ENCODE measurements at regions not wholly inside any gene's neighbourhood (a gene's known extent, or its start where the extent isn't known, plus 50 kb on each side); places are given as distances from the start of the nearest gene placed in this dataset.

DNA sequence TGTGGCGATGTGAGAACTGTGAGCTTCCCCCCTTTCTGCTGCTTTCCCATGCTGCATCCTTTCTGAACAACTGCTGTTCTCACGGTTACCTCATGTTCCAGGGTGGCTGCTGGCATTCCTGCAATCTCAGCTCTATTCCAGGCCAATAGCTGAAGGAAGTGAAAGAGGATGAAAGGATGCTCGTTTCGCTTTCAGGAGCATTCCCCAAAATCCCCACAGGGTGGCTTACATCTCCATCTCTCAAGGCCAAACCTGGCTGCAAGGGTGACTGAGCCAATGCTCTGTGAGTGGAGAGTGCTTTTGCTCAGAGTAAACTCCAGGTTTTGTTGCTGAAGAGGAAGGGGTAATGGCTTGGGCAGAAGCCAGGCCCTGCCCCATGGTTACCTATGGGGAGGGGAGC, 848.2 kb downstream of the BRD1 start:
- no peak for DNase-seq

- DNase-seq, result no peak
Measured at GRCh38 chr22:48976556-48977535, 850.8 kb downstream of the BRD1 start.

- no peak for DNase-seq
Measured at GRCh38 chr22:48975886-48976285, 851.8 kb downstream of the BRD1 start.

- DNase-seq, result no peak
Measured at GRCh38 chr22:48975316-48975741, 852.3 kb downstream of the BRD1 start.

DNA sequence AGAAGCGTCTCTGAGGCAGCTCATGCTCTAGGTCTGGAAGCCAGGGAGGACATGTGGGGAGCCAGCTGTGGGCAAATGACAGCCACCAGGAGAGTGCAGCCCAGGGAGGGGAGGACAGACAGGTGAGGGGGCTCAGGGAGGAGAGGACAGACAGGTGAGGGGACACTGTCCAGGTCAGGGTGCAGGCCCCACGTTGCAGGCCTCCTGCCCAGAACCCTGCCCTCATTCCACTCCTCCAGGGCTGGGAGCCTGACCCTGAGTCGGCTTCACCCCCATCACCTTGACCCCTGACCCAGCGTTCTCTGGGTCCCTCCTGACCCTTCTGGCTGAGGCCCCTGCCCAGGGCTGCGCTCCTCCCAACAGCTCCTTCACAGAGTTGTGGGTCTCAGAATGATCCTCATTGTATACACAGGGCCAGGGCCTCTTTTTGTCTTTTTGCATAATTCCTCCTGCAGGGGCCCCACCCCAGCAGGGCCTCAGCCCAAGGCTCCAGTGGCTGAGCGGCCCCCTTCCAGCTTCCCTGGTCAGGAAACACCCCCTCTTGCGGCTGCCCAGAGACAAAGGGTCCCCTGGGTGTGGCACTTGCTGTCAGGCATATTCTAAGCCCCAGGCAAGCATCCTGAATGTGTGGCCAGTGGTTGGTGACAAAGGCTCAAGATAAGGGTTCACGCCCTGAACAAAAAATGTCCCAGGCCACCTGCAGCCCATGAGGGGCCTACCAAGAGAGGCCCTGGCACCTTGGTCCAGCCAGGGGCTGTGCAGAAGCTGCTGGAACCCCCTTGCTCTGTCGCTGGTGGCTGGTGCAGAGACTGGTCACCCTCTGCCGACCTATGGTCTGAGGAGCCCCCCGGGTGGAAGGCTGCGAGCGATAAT, 853.0 kb downstream of the BRD1 start:
- DNase-seq, result no peak

DNA sequence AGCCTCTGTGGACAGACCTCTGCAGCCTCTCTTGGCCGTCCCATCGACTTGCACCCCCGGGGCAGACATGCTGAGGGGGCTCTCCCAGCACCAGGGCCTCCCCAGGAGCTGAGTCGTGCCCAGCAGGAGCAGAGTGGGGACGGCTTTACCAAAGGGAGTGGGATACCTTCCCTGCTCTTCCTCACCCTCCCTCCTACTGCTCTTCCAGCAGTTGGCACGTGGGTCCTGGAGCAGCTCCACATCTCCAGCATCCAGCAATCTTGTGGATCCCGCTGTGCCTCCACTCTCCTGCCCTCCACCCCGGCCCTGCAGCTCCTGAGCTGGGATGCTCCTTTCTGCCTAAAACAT, 854.0 kb downstream of the BRD1 start:
- no peak for DNase-seq

DNA sequence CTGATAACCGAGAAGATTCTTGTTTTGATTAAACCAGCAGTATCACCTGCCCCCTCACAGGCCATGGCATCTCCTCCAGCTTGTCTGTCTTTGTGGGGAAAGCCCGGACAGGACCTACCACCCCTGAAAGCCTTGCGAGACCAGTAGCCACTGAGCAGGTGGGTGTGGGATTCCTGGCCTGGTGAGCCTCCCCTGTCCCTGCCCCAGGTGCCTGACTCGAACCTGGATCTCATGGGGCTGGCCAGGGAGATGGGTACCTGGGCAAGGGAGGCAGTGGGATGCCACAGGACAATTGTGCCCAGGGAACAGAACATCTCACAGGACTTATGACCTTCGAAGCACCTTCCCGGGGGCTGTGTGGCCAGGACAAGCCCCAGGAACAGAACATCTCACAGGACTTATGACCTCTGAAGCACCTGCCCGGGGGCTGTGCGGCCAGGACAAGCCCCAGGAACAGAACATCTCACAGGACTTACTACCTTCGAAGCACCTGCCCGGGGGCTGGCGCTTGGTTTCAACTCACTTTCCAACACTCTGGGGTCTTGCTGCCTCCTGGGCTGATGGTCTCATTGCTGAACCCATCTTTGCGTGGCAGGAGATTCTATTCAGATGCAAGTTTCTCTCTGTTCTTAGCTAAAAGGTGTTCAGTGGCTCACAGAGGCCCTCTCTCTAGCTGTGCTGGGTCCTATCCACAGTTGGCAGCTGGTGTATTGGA, 854.5 kb downstream of the BRD1 start:
- no peak for DNase-seq

- no peak for DNase-seq
Measured at GRCh38 chr22:48968201-48968959, 859.3 kb downstream of the BRD1 start.

DNA sequence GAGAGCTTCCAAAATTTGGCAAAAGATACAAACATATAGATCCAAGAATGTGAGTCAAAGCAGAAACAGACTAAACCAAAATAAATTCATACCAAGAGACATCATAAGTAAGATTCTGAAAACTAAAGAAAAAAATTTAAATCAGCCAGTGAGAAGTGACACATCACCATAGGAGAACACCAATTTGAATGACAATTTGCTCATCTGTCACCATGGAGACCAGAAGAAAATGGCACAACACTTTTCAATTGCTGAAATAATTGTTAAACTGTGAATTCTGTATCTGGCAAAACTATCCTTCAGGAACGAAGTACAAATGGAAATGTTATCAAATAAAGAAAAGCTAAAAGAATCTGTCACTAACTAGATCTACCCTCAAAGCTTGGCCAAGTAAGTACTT, 864.3 kb downstream of the BRD1 start:
- DNase-seq, result no peak

DNA sequence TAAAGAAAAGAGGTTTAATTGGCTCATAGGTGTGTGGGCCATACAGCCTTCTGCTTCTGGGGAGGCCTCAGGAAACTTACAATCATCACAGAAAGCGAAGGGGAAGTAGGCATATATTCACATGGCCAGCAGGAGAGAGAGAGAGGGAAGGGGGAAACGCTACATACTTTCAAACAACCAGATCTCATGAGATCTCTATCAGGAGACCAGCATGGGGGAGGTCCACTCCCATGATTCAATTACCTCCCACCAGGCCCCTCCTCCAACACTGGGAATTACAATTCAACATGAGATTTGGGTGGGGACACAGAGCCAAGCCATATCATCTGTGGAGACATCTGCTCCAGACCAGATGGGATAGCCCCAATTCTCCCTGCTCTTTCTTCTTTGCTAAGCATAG, 866.0 kb downstream of the BRD1 start:
- no peak for DNase-seq

- no peak for DNase-seq
Measured at GRCh38 chr22:48960980-48961660, 866.6 kb downstream of the BRD1 start.

DNA sequence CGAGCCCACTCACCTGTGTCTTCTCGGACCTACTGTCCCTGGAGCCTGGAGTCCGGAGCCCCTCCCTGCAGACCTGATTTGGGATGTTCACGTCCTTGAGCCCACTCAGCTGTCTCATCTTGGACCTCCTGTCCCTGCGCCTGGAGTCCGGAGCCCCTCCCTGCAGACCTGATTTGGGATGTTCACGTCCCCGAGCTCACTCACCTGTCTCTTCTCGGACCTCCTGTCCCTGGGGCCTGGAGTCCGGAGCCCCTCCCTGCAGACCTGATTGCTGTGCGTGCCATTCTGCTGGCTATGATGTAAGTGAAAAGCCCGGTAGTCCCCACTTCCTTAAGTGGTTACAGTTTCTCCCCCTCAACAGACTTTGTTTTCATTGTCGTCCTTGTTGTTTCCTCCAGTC, 867.1 kb downstream of the BRD1 start:
- no peak for DNase-seq

DNA sequence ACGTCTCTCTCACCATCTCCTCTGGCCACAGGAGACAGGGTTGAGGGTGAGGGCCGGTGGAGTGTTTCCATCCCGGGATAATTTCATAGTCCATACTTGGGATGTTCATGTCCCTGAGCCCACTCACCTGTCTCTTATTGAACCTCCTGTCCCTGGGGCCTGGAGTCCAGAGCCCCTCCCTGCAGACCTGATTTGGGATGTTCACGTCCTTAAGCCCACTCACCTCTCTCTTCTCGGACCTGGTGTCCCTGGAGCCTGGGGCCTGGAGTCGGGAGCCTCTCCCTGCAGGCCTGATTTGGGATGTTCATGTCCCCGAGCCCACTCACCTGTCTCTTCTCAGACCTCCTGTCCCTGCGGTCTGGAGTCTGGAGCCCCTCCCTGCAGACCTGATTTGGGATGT, 868.2 kb downstream of the BRD1 start:
- no peak for DNase-seq

DNA sequence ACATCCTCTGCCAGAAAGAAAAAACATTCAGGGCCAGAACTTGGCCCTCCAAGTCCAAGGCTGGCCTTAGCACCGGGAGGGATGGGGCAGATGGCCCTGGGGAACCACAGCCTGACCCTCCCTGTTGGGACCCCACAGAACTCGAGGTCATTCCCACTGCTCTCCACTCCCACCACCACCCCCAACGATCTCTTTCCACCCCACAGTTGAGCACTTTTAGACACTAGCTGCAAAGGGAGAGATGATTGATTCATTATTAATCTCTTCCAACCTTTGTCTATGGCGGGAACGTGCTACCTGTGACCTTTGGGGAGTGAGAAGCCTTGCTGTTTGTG, 869.7 kb downstream of the BRD1 start:
- no peak for DNase-seq

DNA sequence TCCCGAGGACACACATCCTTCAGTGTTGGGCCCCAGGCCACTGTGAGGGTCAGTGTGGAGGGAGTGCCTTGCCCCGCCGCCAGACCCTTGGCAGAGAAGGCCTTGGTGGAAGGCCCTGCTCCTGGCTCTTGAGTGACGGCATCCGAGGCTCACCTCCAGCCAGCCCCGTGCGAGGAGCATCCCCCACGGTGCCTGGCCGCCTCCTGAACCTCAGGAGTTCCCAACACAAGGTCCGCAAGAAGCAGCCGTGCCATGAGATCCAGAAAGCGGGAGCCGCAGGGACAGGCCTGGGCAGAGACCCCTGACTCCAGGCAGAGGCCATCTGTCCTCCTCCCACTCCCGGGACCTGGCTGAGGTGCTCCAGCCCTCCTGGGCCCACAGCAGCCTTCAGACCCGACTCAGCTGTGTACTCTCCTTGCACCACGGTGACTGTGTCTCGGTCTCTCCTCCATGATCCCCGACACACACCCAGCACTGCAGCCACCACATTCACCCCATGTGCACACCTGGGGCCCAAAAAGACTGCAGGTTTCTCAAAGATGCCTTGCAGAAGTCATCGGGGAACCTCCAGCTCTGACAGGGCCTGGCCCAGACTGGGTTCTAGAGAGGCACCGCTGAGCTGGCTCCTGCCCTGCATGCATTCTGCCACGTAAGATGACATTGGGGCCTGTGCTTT, 870.2 kb downstream of the BRD1 start:
- no peak for DNase-seq

DNA sequence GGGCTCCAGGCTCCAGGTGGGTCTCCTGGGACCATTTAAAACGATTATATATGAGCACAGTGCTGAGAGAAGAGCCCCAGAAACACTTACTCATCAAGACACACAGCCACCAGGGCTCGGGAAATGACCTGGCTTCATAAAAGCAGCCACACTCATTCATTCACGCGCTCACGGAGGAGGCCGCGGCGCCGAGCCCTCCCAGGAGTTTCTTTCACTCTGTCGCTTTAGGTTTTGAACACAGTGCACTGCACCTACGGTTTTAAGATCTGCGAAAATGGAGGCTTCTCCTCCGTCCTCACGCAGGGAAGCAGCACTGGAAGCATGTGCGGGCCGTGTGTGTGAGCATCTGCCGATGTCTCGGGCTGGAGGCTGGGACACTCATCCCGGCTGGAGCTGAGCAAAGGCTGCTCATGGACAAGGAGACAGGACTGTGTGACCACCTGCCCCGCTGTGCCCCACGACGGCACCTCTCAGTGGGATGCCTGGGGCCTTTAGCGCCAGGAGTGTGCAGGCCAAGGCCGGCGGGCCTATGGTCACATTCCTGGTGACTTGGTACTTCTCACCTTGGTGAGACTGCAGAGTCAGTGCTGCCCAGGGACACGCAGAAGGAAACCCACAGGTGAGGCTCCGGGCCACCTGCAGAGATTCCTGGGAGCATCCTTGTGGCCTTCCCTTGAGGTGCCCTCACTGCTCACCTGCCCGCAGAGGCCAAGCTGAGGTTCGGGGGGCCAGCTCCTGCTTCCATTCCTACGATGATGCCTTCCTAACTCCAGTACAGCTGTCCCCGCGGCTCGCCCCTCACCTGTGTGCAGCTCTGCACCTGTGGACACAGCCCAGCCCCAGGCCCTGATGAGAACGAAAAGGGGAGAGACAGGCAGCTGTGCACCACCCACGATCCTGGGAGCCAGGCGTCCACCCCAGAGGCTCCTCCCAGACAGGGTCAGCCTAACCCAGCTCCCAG, 872.0 kb downstream of the BRD1 start:
- no peak for DNase-seq

- DNase-seq, result no peak
Measured at GRCh38 chr22:48954781-48955311, 872.8 kb downstream of the BRD1 start.

DNA sequence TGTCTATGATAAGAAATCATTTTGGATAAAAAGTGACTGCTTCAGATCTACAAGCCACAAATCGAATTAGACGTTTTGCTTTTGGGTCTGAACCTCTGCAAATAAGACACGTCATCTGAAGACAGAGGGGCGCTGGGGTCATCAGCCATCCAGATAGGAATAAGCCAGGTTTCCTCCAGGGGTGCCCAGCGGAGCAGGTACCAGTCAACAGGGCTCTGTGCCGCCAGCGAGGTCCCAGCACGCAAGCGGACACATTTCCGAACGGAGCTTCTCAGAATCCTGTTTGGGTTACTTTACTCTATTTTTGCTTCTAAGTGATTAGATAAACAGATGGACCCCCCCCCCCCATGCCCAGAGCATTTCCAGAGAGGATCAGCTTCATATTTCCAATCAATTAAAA, 873.8 kb downstream of the BRD1 start:
- no peak for DNase-seq

GRCh38 chr22:48953103-48953720, 874.5 kb downstream of the BRD1 start:
- no peak for DNase-seq

Measured in EL (cell line).